Activated CD8-positive, alpha-beta memory T cell treated with anti-CD3 and anti-CD28 coated beads, Interleukin-2, amount 50 U/mL, for 48 hours (primary cell): ENCODE measurements at regions not wholly inside any gene's neighbourhood (a gene's known extent, or its start where the extent isn't known, plus 50 kb on each side); places are given as distances from the start of the nearest gene placed in this dataset.

Source experiments
- DNase-seq: peaks from one replicate; pipeline ENCODE4 v3.0.0-alpha.2; 2020

- DNase-seq = no peak
These were observed 214.5 kb upstream of the SASH1 start for GRCh38 chr6:148128014-148128730.

GRCh38 chr6:148134592-148134991 lies 208.0 kb upstream of the SASH1 start:
- DNase-seq = no peak

GRCh38 chr6:148136586-148136985 lies 206.1 kb upstream of the SASH1 start:
- no peak for DNase-seq

GRCh38 chr6:148137652-148138051 lies 205.0 kb upstream of the SASH1 start:
- DNase-seq = no peak

GRCh38 chr6:148138573-148138972 lies 204.1 kb upstream of the SASH1 start:
- no peak for DNase-seq

- DNase-seq = no peak
These were observed 201.7 kb upstream of the SASH1 start for GRCh38 chr6:148140772-148141557.

- DNase-seq = no peak
These were observed 199.8 kb upstream of the SASH1 start for GRCh38 chr6:148142821-148143220.

- DNase-seq = no peak
These were observed 198.9 kb upstream of the SASH1 start for GRCh38 chr6:148143771-148144170.

GRCh38 chr6:148144917-148145521 lies 197.6 kb upstream of the SASH1 start:
- peak; percentile 84 for DNase-seq

- DNase-seq = peak; percentile 61
These were observed 195.7 kb upstream of the SASH1 start for GRCh38 chr6:148146717-148147462.

- DNase-seq = no peak
These were observed 195.2 kb upstream of the SASH1 start for GRCh38 chr6:148147463-148147830.

- no peak for DNase-seq
These were observed 190.6 kb upstream of the SASH1 start for GRCh38 chr6:148151896-148152643.

GRCh38 chr6:148154668-148155067 lies 188.0 kb upstream of the SASH1 start:
- no peak for DNase-seq

- no peak for DNase-seq
These were observed 187.3 kb upstream of the SASH1 start for GRCh38 chr6:148155293-148155692.

- no peak for DNase-seq
These were observed 184.8 kb upstream of the SASH1 start for GRCh38 chr6:148157841-148158240.

GRCh38 chr6:148164645-148165044 lies 178.0 kb upstream of the SASH1 start:
- DNase-seq = no peak

GRCh38 chr6:148166339-148166968 lies 176.2 kb upstream of the SASH1 start:
- DNase-seq = no peak

GRCh38 chr6:148169706-148170105 lies 172.9 kb upstream of the SASH1 start:
- no peak for DNase-seq

- DNase-seq = no peak
These were observed 172.4 kb upstream of the SASH1 start for GRCh38 chr6:148170286-148170685.

- no peak for DNase-seq
These were observed 169.1 kb upstream of the SASH1 start for GRCh38 chr6:148173548-148173947.

- no peak for DNase-seq
These were observed 167.0 kb upstream of the SASH1 start for GRCh38 chr6:148175550-148176188.
